Neural cell (in vitro differentiated cells): ENCODE measurements at regions not wholly inside any gene's neighbourhood (a gene's known extent, or its start where the extent isn't known, plus 50 kb on each side); places are given as distances from the start of the nearest gene placed in this dataset.

Experiments
- H2AFZ ChIP-seq: fragments of 200-600, 300-800 bp; sonication (generic), shearing (Covaris generic); 2 replicates; pipeline ENCODE4 v1.6.0; 2014; ENCODE audit warnings: low read depth, mild to moderate bottlenecking, antibody characterized with exemption, low read length, moderate library complexity
- H3F3A ChIP-seq: fragments of 200-600 bp; shearing (Covaris generic); 2 replicates; pipeline ENCODE4 v1.6.1; 2016; ENCODE audit warnings: mild to moderate bottlenecking, moderate library complexity, mixed read lengths, antibody characterized with exemption, low read length; ENCODE audit not compliant: insufficient read depth, poor library complexity, severe bottlenecking
- H3K27ac ChIP-seq: fragments of 200-600, 300-800 bp; sonication (generic), shearing (Covaris generic); 2 replicates; pipeline ENCODE4 v1.5.1; 2014; ENCODE audit warnings: mild to moderate bottlenecking, low read length, moderate library complexity
- H3K27me3 ChIP-seq: fragments of 300-800, 200-600 bp; sonication (generic), shearing (Covaris generic); 2 replicates; pipeline ENCODE4 v1.6.0; 2014; ENCODE audit warnings: mild to moderate bottlenecking, low read depth, low read length, moderate library complexity; ENCODE audit not compliant: insufficient read depth
- H3K36me3 ChIP-seq: fragments of 300-800, 200-600 bp; sonication (generic), shearing (Covaris generic); 2 replicates; pipeline ENCODE4 v1.5.1; 2014; ENCODE audit warnings: mild to moderate bottlenecking, antibody characterized with exemption, low read length, moderate library complexity; ENCODE audit not compliant: insufficient read depth
- H3K4me2 ChIP-seq: fragments of 300-800, 200-600 bp; sonication (generic), shearing (Covaris generic); 2 replicates; pipeline ENCODE4 v1.6.0; 2014; ENCODE audit warnings: mild to moderate bottlenecking, low read length
- H3K4me3 ChIP-seq: fragments of 300-800, 200-600 bp; sonication (generic), shearing (Covaris generic); 2 replicates; pipeline ENCODE4 v1.5.1; 2014; ENCODE audit warnings: mild to moderate bottlenecking, low read length, moderate library complexity
- H3K79me2 ChIP-seq: fragments of 200-600 bp; shearing (Covaris generic); replicated peaks from 2 replicates; pipeline ENCODE4 v1.6.0; 2014; ENCODE audit warnings: mild to moderate bottlenecking, low read length, moderate library complexity; ENCODE audit not compliant: insufficient read depth
- H3K9ac ChIP-seq: fragments of 300-800, 200-600 bp; sonication (generic), shearing (Covaris generic); 2 replicates; pipeline ENCODE4 v1.6.1; 2016; ENCODE audit warnings: mild to moderate bottlenecking, low read length, mixed read lengths
- H3K9me2 ChIP-seq: fragments of 200-600 bp; shearing (Covaris generic); 2 replicates; pipeline ENCODE4 v1.6.1; 2016; ENCODE audit warnings: mild to moderate bottlenecking, low read length, mixed read lengths; ENCODE audit not compliant: insufficient read depth
- H3K9me3 ChIP-seq: fragments of 200-600, 300-800 bp; sonication (generic), shearing (Covaris generic); 2 replicates; pipeline ENCODE4 v1.6.1; 2016; ENCODE audit warnings: mild to moderate bottlenecking, mixed run types, low read length, moderate library complexity, mixed read lengths
- H4K20me1 ChIP-seq: fragments of 200-600 bp; shearing (Covaris generic); 2 replicates; pipeline ENCODE4 v1.6.1; 2016; ENCODE audit warnings: mild to moderate bottlenecking, mixed run types; ENCODE audit not compliant: insufficient read depth
- EP300 ChIP-seq: fragments of 450-650 bp; conservative IDR thresholded peaks from 2 replicates; pipeline ENCODE4 v1.6.1; 2014; ENCODE audit warnings: antibody characterized with exemption, mild to moderate bottlenecking, moderate library complexity; ENCODE audit not compliant: poor library complexity, severe bottlenecking
- EZH2 ChIP-seq: fragments of 200-600, 300-800 bp; shearing (Covaris generic), sonication (generic); IDR thresholded peaks from 2 replicates; pipeline ENCODE4 v1.6.1; 2014; ENCODE audit warnings: antibody characterized with exemption, low read length, borderline replicate concordance, mild to moderate bottlenecking; ENCODE audit not compliant: insufficient read depth, poor library complexity, severe bottlenecking
- MXI1 ChIP-seq: fragments of 450-650 bp; conservative IDR thresholded peaks from 2 replicates; pipeline ENCODE4 v1.6.1; 2014; ENCODE audit warnings: antibody characterized with exemption, mild to moderate bottlenecking; ENCODE audit not compliant: poor library complexity, severe bottlenecking
- POLR2AphosphoS5 ChIP-seq: IDR thresholded peaks from 2 replicates; pipeline ENCODE4 v1.6.1; 2012
- RAD21 ChIP-seq: fragments of 450-650 bp; conservative IDR thresholded peaks from 2 replicates; pipeline ENCODE4 v1.6.1; 2014; ENCODE audit warnings: antibody characterized with exemption, mild to moderate bottlenecking, moderate library complexity
- REST ChIP-seq: IDR thresholded peaks from 2 replicates; pipeline ENCODE4 v1.6.1; 2012; ENCODE audit warnings: borderline replicate concordance
- SMC3 ChIP-seq: fragments of 450-650 bp; conservative IDR thresholded peaks from 2 replicates; pipeline ENCODE4 v1.6.1; 2014; ENCODE audit warnings: antibody characterized with exemption, mild to moderate bottlenecking, moderate library complexity; ENCODE audit not compliant: poor library complexity
- TAF1 ChIP-seq: IDR thresholded peaks from 2 replicates; pipeline ENCODE4 v1.6.1; 2012; ENCODE audit warnings: low read depth
- TF ChIP-seq, protein P1 (sequence below): fragments of 450-650 bp; IDR thresholded peaks from 2 replicates; pipeline ENCODE4 v1.5.1; 2014; ENCODE audit warnings: antibody characterized with exemption, mild to moderate bottlenecking, moderate library complexity; ENCODE audit not compliant: poor library complexity, severe bottlenecking

DNA sequence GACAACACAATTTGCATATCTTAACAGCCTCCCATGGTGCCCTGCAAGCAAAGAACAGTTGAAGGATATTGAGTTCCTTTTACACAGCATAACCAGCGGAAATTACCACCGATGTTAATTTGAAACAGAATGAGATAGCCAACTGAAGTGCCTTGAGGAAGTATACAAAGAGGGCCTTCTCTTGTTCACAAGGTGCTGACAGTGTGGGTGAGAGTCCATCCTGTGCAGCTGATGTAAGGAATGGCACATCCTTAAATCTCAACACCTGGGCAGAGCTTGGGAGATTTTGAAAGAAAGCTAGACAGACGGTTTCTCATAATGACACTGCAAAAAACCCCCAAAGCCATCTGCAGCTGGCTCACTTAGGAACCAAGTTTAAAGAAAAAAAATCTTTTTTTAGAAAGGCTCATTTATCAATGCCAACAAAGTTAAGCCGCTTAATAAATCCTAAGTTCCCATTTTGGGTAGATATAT is 818.6 kb downstream of the KCNJ2 start:
- Histone ChIP-seq H3K4me2 (no peak overlapping the region), H3K79me2 (no peaks in the 10 kb centered on the region), H3K9ac (no peak overlapping the region), H3K27me3 (no peaks in the 10 kb centered on the region), H4K20me1 (no peaks in the 10 kb centered on the region), H3F3A (no peaks in the 10 kb centered on the region), H3K4me3 (no peak overlapping the region), H3K36me3 (no peaks in the 10 kb centered on the region), H3K9me3 (no peaks in the 10 kb centered on the region), H3K9me2 (no peaks in the 10 kb centered on the region), H3K27ac (no peak overlapping the region), H2AFZ (no peak overlapping the region)
- TF ChIP-seq TAF1 (no peak), POLR2AphosphoS5 (no peak), EP300 (no peak), SMC3 (no peak), EZH2 (no peak), MXI1 (no peak), RAD21 (no peak), REST (no peak)
- TF ChIP-seq, protein P1, sequence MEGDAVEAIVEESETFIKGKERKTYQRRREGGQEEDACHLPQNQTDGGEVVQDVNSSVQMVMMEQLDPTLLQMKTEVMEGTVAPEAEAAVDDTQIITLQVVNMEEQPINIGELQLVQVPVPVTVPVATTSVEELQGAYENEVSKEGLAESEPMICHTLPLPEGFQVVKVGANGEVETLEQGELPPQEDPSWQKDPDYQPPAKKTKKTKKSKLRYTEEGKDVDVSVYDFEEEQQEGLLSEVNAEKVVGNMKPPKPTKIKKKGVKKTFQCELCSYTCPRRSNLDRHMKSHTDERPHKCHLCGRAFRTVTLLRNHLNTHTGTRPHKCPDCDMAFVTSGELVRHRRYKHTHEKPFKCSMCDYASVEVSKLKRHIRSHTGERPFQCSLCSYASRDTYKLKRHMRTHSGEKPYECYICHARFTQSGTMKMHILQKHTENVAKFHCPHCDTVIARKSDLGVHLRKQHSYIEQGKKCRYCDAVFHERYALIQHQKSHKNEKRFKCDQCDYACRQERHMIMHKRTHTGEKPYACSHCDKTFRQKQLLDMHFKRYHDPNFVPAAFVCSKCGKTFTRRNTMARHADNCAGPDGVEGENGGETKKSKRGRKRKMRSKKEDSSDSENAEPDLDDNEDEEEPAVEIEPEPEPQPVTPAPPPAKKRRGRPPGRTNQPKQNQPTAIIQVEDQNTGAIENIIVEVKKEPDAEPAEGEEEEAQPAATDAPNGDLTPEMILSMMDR: no peak

GRCh38 chr17:70988622-70989021 is 819.3 kb downstream of the KCNJ2 start:
- no peaks in the 10 kb centered on the region for H3K36me3 ChIP-seq
- H3K9ac ChIP-seq: no peak overlapping the region
- H3K27ac ChIP-seq: no peak overlapping the region
- no peaks in the 10 kb centered on the region for H3K9me2 ChIP-seq
- no peaks in the 10 kb centered on the region for H4K20me1 ChIP-seq
- no peak overlapping the region for H2AFZ ChIP-seq
- no peak overlapping the region for H3K4me2 ChIP-seq
- no peaks in the 10 kb centered on the region for H3F3A ChIP-seq
- no peaks in the 10 kb centered on the region for H3K9me3 ChIP-seq
- no peaks in the 10 kb centered on the region for H3K79me2 ChIP-seq
- no peak overlapping the region for H3K4me3 ChIP-seq
- no peaks in the 10 kb centered on the region for H3K27me3 ChIP-seq
- no peak for TF ChIP-seq MXI1
- TF ChIP-seq SMC3: no peak
- TF ChIP-seq REST: no peak
- no peak for TF ChIP-seq EZH2
- TF ChIP-seq, protein P1: no peak
- TF ChIP-seq RAD21: no peak
- no peak for TF ChIP-seq POLR2AphosphoS5
- TF ChIP-seq EP300: no peak
- TF ChIP-seq TAF1: no peak
